ENCODE measurements at regions not wholly inside any gene's neighbourhood (a gene's known extent, or its start where the extent isn't known, plus 50 kb on each side); places are given as distances from the start of the nearest gene placed in this dataset.

GRCh38 chrX:68992821-68993397 lies 164.1 kb downstream of the EFNB1 start:
- H3K4me2 ChIP-seq (ENCODE audit: low read length), result no peak overlapping the region
- H3K36me3 ChIP-seq (ENCODE audit: control insufficient read depth, insufficient read depth, low read length), result no peaks in the 10 kb centered on the region
- TF ChIP-seq, protein P1, sequence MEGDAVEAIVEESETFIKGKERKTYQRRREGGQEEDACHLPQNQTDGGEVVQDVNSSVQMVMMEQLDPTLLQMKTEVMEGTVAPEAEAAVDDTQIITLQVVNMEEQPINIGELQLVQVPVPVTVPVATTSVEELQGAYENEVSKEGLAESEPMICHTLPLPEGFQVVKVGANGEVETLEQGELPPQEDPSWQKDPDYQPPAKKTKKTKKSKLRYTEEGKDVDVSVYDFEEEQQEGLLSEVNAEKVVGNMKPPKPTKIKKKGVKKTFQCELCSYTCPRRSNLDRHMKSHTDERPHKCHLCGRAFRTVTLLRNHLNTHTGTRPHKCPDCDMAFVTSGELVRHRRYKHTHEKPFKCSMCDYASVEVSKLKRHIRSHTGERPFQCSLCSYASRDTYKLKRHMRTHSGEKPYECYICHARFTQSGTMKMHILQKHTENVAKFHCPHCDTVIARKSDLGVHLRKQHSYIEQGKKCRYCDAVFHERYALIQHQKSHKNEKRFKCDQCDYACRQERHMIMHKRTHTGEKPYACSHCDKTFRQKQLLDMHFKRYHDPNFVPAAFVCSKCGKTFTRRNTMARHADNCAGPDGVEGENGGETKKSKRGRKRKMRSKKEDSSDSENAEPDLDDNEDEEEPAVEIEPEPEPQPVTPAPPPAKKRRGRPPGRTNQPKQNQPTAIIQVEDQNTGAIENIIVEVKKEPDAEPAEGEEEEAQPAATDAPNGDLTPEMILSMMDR (IDR thresholded peaks at IDR 0.05), result no peak
- peaks cover 33% of the 10 kb centered on the region for H3K4me1 ChIP-seq
- no peaks in the 10 kb centered on the region for H3K79me2 ChIP-seq
- no peak overlapping the region for H2AFZ ChIP-seq
- no peak overlapping the region for H3K27ac ChIP-seq
- no peak overlapping the region for H3K4me3 ChIP-seq (ENCODE audit: low read depth, low read length)
- no peaks in the 10 kb centered on the region for H3K27me3 ChIP-seq (ENCODE audit: control insufficient read depth, insufficient read depth, low read length)
- no peak overlapping the region for H3K9ac ChIP-seq
- no peaks in the 10 kb centered on the region for H3K9me3 ChIP-seq (ENCODE audit: control insufficient read depth, low read length)

DNA sequence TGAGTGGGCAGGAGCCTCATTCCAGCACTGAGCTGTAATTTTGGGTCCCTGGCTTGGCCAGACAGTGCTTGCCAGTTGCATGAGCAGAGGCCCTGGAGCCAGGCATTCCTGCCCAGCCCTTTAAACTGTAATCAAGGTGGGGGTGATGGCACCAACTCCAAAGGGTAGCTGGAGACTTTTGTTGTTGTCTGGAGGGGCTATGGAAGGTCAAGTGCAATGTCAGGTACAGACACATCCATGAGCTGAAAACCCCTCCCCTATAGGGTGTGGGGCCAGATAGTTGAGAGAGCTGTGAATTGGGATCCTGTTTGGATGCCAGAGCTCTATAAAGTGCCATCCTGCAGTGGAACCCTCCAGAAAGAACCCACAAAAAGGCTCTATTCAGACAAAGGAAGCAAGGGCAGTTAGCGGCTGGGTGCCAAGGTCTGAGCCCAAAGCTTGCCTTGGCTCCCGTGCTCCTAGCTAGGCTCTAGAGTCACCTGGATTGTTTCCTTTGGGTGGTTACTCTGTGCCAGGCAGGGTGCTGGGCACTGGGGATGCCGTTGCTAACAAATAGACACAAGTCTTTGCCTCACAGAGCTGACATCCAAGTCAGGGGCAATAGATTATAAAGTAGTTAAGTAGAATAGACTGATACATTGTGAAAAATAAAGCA lies 163.0 kb downstream of the EFNB1 start:
- Histone ChIP-seq H3K36me3 (ENCODE audit: control insufficient read depth, insufficient read depth, low read length) (no peaks in the 10 kb centered on the region), H3K4me2 (ENCODE audit: low read length) (no peak overlapping the region), H3K27me3 (ENCODE audit: control insufficient read depth, insufficient read depth, low read length) (no peaks in the 10 kb centered on the region), H3K4me3 (ENCODE audit: low read depth, low read length) (no peak overlapping the region), H3K4me1 (peaks cover 26% of the 10 kb centered on the region), H3K27ac (no peak overlapping the region), H3K79me2 (no peaks in the 10 kb centered on the region), H3K9ac (no peak overlapping the region), H3K9me3 (ENCODE audit: control insufficient read depth, low read length) (no peaks in the 10 kb centered on the region), H2AFZ (no peak overlapping the region)
- TF ChIP-seq, protein P1 (IDR thresholded peaks at IDR 0.05), result no peak

- Histone ChIP-seq H3K36me3 (ENCODE audit: control insufficient read depth, insufficient read depth, low read length) (no peaks in the 10 kb centered on the region), H3K27ac (peak overlapping the region; percentile 85), H3K4me3 (ENCODE audit: low read depth, low read length) (no peak overlapping the region), H3K79me2 (no peaks in the 10 kb centered on the region), H2AFZ (no peak overlapping the region), H3K4me2 (ENCODE audit: low read length) (no peak overlapping the region), H3K27me3 (ENCODE audit: control insufficient read depth, insufficient read depth, low read length) (no peaks in the 10 kb centered on the region), H3K9ac (no peak overlapping the region), H3K9me3 (ENCODE audit: control insufficient read depth, low read length) (no peaks in the 10 kb centered on the region), H3K4me1 (peaks cover 19% of the 10 kb centered on the region)
- TF ChIP-seq, protein P1 (IDR thresholded peaks at IDR 0.05), result no peak
Observed at GRCh38 chrX:68990948-68991347, 162.1 kb downstream of the EFNB1 start.

DNA sequence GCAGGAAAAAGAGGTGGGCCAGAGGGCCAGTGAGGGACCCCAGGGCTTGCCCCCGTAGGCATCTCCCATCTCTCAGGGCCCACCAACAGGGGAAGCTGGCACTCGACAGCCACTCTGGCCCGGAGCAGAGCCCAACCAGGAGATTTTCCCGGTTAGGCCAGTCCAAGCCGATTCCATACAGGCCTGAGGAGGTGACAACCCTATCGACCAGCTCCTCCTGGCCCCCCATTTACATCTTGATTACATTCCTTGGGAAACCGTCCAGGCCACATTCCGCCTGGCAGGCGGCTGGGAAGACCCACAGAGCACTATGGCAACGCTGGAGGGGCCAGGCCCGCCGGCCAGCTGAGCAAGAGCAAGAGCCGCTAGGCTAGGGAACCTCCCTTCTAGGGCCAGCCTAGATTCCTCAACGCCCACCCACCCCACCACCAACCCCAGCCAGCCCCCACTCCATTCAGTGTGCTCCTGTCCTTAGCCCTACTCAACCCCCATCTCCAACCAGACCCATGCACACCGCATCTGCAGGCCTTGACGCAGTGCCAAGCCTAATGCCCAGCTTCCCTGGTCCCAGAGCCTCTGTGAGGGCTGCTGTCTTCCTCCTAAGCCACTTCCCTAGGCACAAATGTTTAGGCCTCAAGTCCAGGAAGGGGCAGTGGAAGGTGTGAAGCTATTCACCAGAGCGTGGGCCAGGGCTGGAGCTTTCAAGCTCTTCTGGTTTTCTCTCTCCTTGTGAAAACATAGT lies 161.2 kb downstream of the EFNB1 start:
- peak overlapping the region; percentile 65 for H2AFZ ChIP-seq
- H3K79me2 ChIP-seq, result no peaks in the 10 kb centered on the region
- no peak overlapping the region for H3K4me3 ChIP-seq (ENCODE audit: low read depth, low read length)
- TF ChIP-seq, protein P1 (IDR thresholded peaks at IDR 0.05), result no peak
- H3K4me2 ChIP-seq (ENCODE audit: low read length), result no peak overlapping the region
- peak overlapping the region; percentile 85 for H3K27ac ChIP-seq
- H3K36me3 ChIP-seq (ENCODE audit: control insufficient read depth, insufficient read depth, low read length), result no peaks in the 10 kb centered on the region
- H3K4me1 ChIP-seq, result peaks cover 13% of the 10 kb centered on the region
- H3K9ac ChIP-seq, result no peak overlapping the region
- no peaks in the 10 kb centered on the region for H3K27me3 ChIP-seq (ENCODE audit: control insufficient read depth, insufficient read depth, low read length)
- no peaks in the 10 kb centered on the region for H3K9me3 ChIP-seq (ENCODE audit: control insufficient read depth, low read length)

All from parathyroid adenoma (tissue), 2 donors.